Endothelial cell of umbilical vein (primary cell): ENCODE measurements at regions not wholly inside any gene's neighbourhood (a gene's known extent, or its start where the extent isn't known, plus 50 kb on each side); places are given as distances from the start of the nearest gene placed in this dataset.

Experiments used
- BruUV-seq: library from RNA; stranded (reverse); fragments of 400-500 nt; replicated peaks from 2 replicates; lab custom pipeline; 2021; lab: Mats Ljungman, UMichigan
- CTCF ChIA-PET: fragments of 300-600, 350-600 bp; sonication (Branson Sonifier 250); formaldehyde crosslinking; loops from one replicate; lab custom pipeline; 2021; ENCODE audit warnings: antibody characterized with exemption, inconsistent platforms; lab: Charles Lee
- POLR2A ChIA-PET: fragments of 300-600, 350-600 bp; sonication (Branson Sonifier 250); formaldehyde crosslinking; loops from one replicate; lab custom pipeline; 2021; ENCODE audit warnings: antibody characterized with exemption, inconsistent platforms; lab: Charles Lee
- DNase-seq: peaks from one replicate; pipeline ENCODE4 v3.0.0-alpha.2; 2011; ENCODE audit warnings: low read depth, low spot score
- FAIRE-seq: peaks from 2 replicates; lab custom pipeline; 2011; peaks lifted over from hg19 to GRCh38; lab: Jason Lieb, UNC
- H2AFZ ChIP-seq: 2 replicates; pipeline ENCODE4 v1.6.0; 2012; ENCODE audit warnings: low read depth, low read length, control low read depth, inconsistent platforms
- H3K27ac ChIP-seq: 2 replicates; pipeline ENCODE4 v1.5.1; 2011; ENCODE audit warnings: low read depth, mild to moderate bottlenecking, control low read depth, low read length, moderate library complexity; ENCODE audit not compliant: insufficient read depth
- H3K27me3 ChIP-seq, 2 experiments: 2 replicates each; pipeline versions ENCODE4 v1.6.0 to v1.6.1; 2011; ENCODE audit warnings: low read length in 2 of 2, mixed read lengths in 1 of 2; ENCODE audit not compliant: control insufficient read depth in 2 of 2, insufficient read depth in 2 of 2
- H3K36me3 ChIP-seq, 2 experiments: 2 replicates in 1 of 2; 3 replicates in 1 of 2; pipeline ENCODE4 v1.5.1; 2011; ENCODE audit warnings: low read length in 2 of 2, mild to moderate bottlenecking in 1 of 2, moderate library complexity in 1 of 2; ENCODE audit not compliant: control insufficient read depth in 2 of 2, insufficient read depth in 2 of 2; ENCODE audit errors: extremely low read depth in 1 of 2
- H3K4me1 ChIP-seq: 3 replicates; pipeline ENCODE4 v1.5.1; 2011; ENCODE audit warnings: mild to moderate bottlenecking, low read length; ENCODE audit not compliant: control insufficient read depth, insufficient read depth; ENCODE audit errors: extremely low read depth
- H3K4me2 ChIP-seq: 2 replicates; pipeline ENCODE4 v1.6.1; 2011; ENCODE audit warnings: low read length, control low read depth, mixed read lengths; ENCODE audit not compliant: insufficient read depth
- H3K4me3 ChIP-seq, 3 experiments: fragments of 200-600 bp in 1 of 3; sonication (generic), shearing (Covaris generic) in 1 of 3; replicated peaks in 1 of 3; 2 replicates each; pipeline ENCODE4 v1.5.1; 2011 to 2016; ENCODE audit warnings: control low read depth in 3 of 3, low read length in 3 of 3, mild to moderate bottlenecking in 2 of 3, inconsistent platforms in 1 of 3, low read depth in 1 of 3, moderate library complexity in 1 of 3; ENCODE audit not compliant: insufficient read depth in 1 of 3
- H3K79me2 ChIP-seq: 2 replicates; pipeline ENCODE4 v1.6.0; 2012; ENCODE audit warnings: low read length, inconsistent platforms; ENCODE audit not compliant: control insufficient read depth, insufficient read depth
- H3K9ac ChIP-seq: replicated peaks from 2 replicates; pipeline ENCODE3; 2011; ENCODE audit warnings: low read length, control low read depth; ENCODE audit not compliant: insufficient read depth; ENCODE audit errors: extremely low read depth
- H3K9me1 ChIP-seq: replicated peaks from 3 replicates; pipeline ENCODE4 v1.6.0; 2011; ENCODE audit warnings: mild to moderate bottlenecking, low read length; ENCODE audit not compliant: control insufficient read depth, insufficient read depth; ENCODE audit errors: extremely low read depth
- H3K9me3 ChIP-seq: replicated peaks from 2 replicates; pipeline ENCODE4 v1.5.1; 2012; ENCODE audit warnings: low read length, inconsistent platforms; ENCODE audit not compliant: control insufficient read depth, insufficient read depth
- H4K20me1 ChIP-seq: replicated peaks from 2 replicates; pipeline ENCODE3; 2011; ENCODE audit warnings: mild to moderate bottlenecking, low read length; ENCODE audit not compliant: control insufficient read depth, insufficient read depth; ENCODE audit errors: extremely low read depth
- EZH2 ChIP-seq: IDR thresholded peaks from 2 replicates; pipeline ENCODE4 v1.6.1; 2012; ENCODE audit warnings: borderline replicate concordance, low read depth, mild to moderate bottlenecking, moderate library complexity, low read length, inconsistent platforms; ENCODE audit not compliant: severe bottlenecking
- FOS ChIP-seq: IDR thresholded peaks from 2 replicates; pipeline ENCODE4 v1.6.1; 2011; ENCODE audit warnings: mild to moderate bottlenecking, low read length, moderate library complexity, borderline replicate concordance; ENCODE audit not compliant: insufficient read depth
- GATA2 ChIP-seq: IDR thresholded peaks from 2 replicates; pipeline ENCODE4 v1.7.0; 2011; ENCODE audit warnings: low read depth, mild to moderate bottlenecking, moderate library complexity, mixed read lengths, low read length; ENCODE audit not compliant: insufficient read length, insufficient read depth
- JUN ChIP-seq: IDR thresholded peaks from 2 replicates; pipeline ENCODE4 v1.6.1; 2011; ENCODE audit warnings: borderline replicate concordance, low read depth; ENCODE audit not compliant: insufficient read length, insufficient read depth
- MAX ChIP-seq: IDR thresholded peaks from 2 replicates; pipeline ENCODE4 v1.6.1; 2011; ENCODE audit not compliant: insufficient read depth, insufficient read length
- MYC ChIP-seq: IDR thresholded peaks from one replicate; pipeline ENCODE4 v1.6.1; 2011; ENCODE audit warnings: mild to moderate bottlenecking, low read depth, low read length
- POLR2A ChIP-seq: IDR thresholded peaks from 2 replicates; pipeline ENCODE4 v1.6.1; 2012; ENCODE audit warnings: low read depth, mild to moderate bottlenecking, control low read depth, low read length
- POLR2AphosphoS5 ChIP-seq: IDR thresholded peaks from 2 replicates; pipeline ENCODE4 v1.6.1; 2012; ENCODE audit warnings: low read depth, mild to moderate bottlenecking, control low read depth, low read length, moderate library complexity; ENCODE audit not compliant: insufficient read depth
- dilution Hi-C: fragments of 300-500 bp; cut with MboI; formaldehyde crosslinking; loops from one replicate; pipeline ENCODE4 v1.15.0; 2019; ENCODE audit warnings: low sequenced_read_pairs; ENCODE audit not compliant: extremely low pct_ligation_motif_present
- intact Hi-C: fragments of 100-400 bp; cut with micrococcal nuclease; formaldehyde crosslinking; loops from one replicate; pipeline ENCODE4 v1.10.0; 2022
- TF ChIP-seq, protein P1 (sequence below), 2 donors: IDR thresholded peaks; 1 replicate in 1 of 2; 2 replicates in 1 of 2; pipeline ENCODE4 v1.5.1; 2011; ENCODE audit warnings: low read length in 2 of 2, mild to moderate bottlenecking in 2 of 2, moderate library complexity in 2 of 2, control low read depth in 1 of 2, inconsistent platforms in 1 of 2, low read depth in 1 of 2; ENCODE audit not compliant: insufficient read depth in 1 of 2; ENCODE audit errors: extremely low read depth in 1 of 2

DNA sequence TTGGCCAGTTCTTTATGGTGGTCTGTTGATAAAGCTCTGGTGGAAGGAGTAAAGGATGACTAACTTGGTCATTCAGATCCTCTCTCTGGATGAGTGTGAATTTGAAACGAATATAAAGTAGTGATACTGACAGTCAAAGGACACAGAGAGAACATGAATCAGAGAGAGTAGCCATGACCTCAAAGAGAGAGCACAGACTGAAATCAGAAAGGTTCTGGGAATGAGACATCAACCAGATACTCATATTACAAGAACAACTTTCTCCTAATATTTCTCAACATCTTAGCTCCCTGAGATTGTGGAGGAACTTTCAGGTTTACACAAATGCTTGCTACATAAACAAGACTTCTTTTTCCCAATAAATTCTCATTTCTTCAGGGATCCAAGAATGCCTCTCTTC is 849.1 kb upstream of the CHAC2 start:
- ChIA-PET CTCF (no interaction called here), POLR2A (no interaction called here)
- no peaks in the 10 kb centered on the region for H3K9me1 ChIP-seq
- BruUV-seq: no TSS peak
- TF ChIP-seq POLR2AphosphoS5 (no peak), JUN (no peak), POLR2A (no peak), EZH2 (no peak), MYC (no peak), MAX (no peak), GATA2 (no peak), FOS (no peak)
- TF ChIP-seq, protein P1, sequence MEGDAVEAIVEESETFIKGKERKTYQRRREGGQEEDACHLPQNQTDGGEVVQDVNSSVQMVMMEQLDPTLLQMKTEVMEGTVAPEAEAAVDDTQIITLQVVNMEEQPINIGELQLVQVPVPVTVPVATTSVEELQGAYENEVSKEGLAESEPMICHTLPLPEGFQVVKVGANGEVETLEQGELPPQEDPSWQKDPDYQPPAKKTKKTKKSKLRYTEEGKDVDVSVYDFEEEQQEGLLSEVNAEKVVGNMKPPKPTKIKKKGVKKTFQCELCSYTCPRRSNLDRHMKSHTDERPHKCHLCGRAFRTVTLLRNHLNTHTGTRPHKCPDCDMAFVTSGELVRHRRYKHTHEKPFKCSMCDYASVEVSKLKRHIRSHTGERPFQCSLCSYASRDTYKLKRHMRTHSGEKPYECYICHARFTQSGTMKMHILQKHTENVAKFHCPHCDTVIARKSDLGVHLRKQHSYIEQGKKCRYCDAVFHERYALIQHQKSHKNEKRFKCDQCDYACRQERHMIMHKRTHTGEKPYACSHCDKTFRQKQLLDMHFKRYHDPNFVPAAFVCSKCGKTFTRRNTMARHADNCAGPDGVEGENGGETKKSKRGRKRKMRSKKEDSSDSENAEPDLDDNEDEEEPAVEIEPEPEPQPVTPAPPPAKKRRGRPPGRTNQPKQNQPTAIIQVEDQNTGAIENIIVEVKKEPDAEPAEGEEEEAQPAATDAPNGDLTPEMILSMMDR (IDR thresholded peaks at IDR 0.05; ENCODE audit: extremely low read depth in 1 of 2, insufficient read depth in 1 of 2, low read depth in 1 of 2, low read length in 2 of 2): no peak
- H3K27me3 ChIP-seq: no peaks in the 10 kb centered on the region
- no peaks in the 10 kb centered on the region for H3K9me3 ChIP-seq
- DNase-seq: no peak
- H3K27ac ChIP-seq: no peak overlapping the region
- H3K9ac ChIP-seq: no peak overlapping the region
- no peak overlapping the region for H3K4me3 ChIP-seq
- H3K4me1 ChIP-seq: no peaks in the 10 kb centered on the region
- dilution Hi-C loops: no loop called here
- no peak for FAIRE-seq
- H3K4me2 ChIP-seq: no peak overlapping the region
- H3K36me3 ChIP-seq: no peaks in the 10 kb centered on the region
- no peaks in the 10 kb centered on the region for H3K79me2 ChIP-seq
- intact Hi-C loops: no loop called here
- H2AFZ ChIP-seq: no peak overlapping the region
- H4K20me1 ChIP-seq: no peaks in the 10 kb centered on the region
